22Rv1 (cell line): ENCODE measurements at regions not wholly inside any gene's neighbourhood (a gene's known extent, or its start where the extent isn't known, plus 50 kb on each side); places are given as distances from the start of the nearest gene placed in this dataset.

Experiments used
- ZFX ChIP-seq: fragments of 450-650 bp; IDR thresholded peaks from 2 replicates; pipeline ENCODE4 v1.6.1; 2017; ENCODE audit warnings: antibody characterized with exemption, borderline replicate concordance
- TF ChIP-seq, protein P1 (sequence below): fragments of 450-650 bp; IDR thresholded peaks from 2 replicates; pipeline ENCODE4 v1.5.1; 2017; ENCODE audit warnings: mild to moderate bottlenecking

DNA sequence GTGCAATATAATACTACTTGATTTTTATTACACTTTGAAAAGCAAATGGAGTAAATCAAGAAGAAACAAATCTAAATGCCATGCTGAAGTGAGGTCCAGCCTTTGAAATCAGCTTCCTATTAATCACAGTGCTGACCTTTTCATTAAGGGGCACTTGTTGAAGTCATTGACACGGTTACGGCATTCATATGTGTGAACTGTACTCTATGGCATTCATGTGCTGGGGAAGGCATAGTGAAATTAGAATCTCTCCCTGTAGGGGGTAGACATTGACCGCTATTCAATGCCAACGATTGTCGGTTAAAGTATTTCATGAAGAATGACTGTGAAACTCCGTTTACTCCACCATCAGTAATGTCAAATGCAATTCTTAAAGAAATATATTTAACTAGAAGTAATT lies 296.1 kb upstream of the SEMA3A start:
- TF ChIP-seq, protein P1, sequence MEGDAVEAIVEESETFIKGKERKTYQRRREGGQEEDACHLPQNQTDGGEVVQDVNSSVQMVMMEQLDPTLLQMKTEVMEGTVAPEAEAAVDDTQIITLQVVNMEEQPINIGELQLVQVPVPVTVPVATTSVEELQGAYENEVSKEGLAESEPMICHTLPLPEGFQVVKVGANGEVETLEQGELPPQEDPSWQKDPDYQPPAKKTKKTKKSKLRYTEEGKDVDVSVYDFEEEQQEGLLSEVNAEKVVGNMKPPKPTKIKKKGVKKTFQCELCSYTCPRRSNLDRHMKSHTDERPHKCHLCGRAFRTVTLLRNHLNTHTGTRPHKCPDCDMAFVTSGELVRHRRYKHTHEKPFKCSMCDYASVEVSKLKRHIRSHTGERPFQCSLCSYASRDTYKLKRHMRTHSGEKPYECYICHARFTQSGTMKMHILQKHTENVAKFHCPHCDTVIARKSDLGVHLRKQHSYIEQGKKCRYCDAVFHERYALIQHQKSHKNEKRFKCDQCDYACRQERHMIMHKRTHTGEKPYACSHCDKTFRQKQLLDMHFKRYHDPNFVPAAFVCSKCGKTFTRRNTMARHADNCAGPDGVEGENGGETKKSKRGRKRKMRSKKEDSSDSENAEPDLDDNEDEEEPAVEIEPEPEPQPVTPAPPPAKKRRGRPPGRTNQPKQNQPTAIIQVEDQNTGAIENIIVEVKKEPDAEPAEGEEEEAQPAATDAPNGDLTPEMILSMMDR, result no peak
- TF ChIP-seq ZFX, result no peak
